NOMO-1 treated with dmso at 0.1 percent for 144 hours (cell line): ENCODE measurements at regions not wholly inside any gene's neighbourhood (a gene's known extent, or its start where the extent isn't known, plus 50 kb on each side); places are given as distances from the start of the nearest gene placed in this dataset.
"Not testable (repeated sequence)": the region's sequence is repeated elsewhere in the genome, so short reads cannot be mapped to it uniquely, and the experiment has no call there.

ENCODE experiments used
- DNase-seq: peaks from one replicate; lab custom pipeline; 2025; ENCODE audit not compliant: unreplicated experiment; lab: John Stamatoyannopoulos, UW

- no peak for DNase-seq
Measured at GRCh38 chr6:50993941-50994720, 175.5 kb downstream of the TFAP2B start.

DNA sequence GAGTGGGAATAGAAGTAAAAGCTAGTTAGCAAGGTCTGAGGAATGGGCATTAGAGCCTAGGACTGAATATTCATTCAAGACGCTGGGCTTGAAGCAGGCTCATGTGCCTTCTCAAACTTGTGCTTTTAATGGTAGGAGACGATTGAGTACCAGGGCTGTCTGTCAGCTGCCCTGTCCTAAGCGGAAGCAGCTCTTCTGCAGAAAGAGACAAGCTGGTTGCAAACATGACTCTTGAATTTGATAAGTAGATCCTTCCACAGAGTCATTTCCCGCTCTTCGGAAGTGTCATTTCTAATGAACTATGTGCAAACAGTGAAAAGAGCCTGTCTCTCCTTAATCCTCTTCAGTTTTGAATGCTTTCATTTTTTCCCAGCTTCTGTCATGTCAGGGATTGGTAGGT lies 176.4 kb downstream of the TFAP2B start:
- no peak for DNase-seq

- DNase-seq, result no peak
Measured at GRCh38 chr6:50998905-50999304, 180.2 kb downstream of the TFAP2B start.

GRCh38 chr6:51001399-51001798 lies 182.7 kb downstream of the TFAP2B start:
- DNase-seq, result no peak

GRCh38 chr6:51004380-51004779 lies 185.7 kb downstream of the TFAP2B start:
- no peak for DNase-seq

DNA sequence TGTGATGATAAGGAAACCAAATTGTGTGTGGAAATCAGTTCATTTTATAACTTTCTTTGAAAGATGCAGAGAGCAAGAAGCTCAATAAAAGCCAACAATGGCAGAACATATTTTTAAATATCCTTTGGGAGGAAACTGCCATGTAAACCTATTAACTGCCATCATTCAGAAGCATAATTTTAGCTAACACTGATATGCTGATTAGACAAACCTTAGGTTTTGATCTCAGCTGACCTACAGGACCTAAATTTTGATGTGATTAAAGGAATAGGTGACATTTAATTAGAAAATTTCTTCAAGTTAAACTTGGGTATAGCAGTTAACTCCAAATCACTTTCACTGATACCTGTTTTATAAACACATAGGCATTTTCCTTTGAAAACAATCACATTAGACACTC lies 187.1 kb downstream of the TFAP2B start:
- no peak for DNase-seq

DNA sequence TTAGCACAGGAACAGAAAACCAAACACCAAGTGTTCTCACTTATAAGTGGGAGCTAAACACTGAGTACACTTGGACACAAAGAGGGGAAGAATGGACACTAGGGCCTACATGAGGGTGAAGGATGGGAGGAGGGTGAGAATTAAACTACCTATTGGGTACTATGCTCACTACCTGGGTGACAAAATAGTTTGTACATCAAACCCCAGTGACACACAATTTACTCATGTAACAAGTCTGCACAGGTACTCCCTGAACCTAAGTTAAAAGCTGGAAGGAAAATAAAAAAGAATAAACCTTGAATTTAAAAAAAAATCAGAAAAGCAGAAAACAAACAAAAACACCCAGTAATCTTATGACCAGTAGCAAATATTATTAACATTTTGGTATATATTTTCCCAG lies 188.6 kb downstream of the TFAP2B start:
- DNase-seq, result no peak

- DNase-seq, result not testable (repeated sequence)
Measured at GRCh38 chr6:51008693-51009092, 190.0 kb downstream of the TFAP2B start.

- no peak for DNase-seq
Measured at GRCh38 chr6:51013376-51013775, 194.7 kb downstream of the TFAP2B start.

DNA sequence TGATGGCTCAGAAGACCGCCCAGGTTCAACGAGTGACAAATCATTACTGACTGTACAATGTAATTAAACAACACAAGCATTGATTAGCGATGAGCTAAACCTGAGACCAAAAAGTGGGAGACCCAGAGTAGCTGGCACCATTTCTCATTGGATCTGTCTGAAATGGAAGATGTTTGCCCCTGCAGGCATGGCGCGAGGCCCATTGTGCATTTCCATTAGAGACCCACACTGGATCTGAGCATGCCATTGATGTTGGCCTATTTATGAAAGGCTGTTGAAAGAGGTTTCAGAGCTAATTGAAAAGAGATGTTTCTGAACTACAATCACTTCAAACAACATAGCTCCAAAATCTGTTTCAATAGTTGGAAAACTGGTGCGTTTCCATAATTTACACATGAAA lies 196.7 kb downstream of the TFAP2B start:
- no peak for DNase-seq

DNA sequence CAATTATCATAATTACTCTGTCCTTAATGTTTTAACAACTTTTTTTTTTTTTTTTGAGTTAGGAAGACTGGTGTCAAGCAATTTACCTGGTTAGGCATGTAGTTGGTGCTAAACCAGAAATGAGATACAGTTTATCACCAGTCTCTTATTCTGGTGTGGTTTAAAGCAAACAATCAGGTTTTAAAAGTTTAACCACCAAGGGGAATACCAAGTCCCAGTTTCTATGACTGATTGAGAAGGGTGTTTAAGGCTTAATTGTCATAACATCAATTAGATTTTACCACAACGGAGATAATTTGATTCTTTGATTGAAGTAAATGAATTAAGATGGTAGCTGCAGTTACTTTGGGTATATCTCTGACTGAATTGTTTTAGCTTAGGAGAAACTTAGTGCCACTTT lies 197.8 kb downstream of the TFAP2B start:
- no peak for DNase-seq

- no peak for DNase-seq
Measured at GRCh38 chr6:51019806-51020205, 201.1 kb downstream of the TFAP2B start.

- no peak for DNase-seq
Measured at GRCh38 chr6:51021171-51021570, 202.5 kb downstream of the TFAP2B start.

GRCh38 chr6:51024126-51024525 lies 205.5 kb downstream of the TFAP2B start:
- DNase-seq, result no peak

DNA sequence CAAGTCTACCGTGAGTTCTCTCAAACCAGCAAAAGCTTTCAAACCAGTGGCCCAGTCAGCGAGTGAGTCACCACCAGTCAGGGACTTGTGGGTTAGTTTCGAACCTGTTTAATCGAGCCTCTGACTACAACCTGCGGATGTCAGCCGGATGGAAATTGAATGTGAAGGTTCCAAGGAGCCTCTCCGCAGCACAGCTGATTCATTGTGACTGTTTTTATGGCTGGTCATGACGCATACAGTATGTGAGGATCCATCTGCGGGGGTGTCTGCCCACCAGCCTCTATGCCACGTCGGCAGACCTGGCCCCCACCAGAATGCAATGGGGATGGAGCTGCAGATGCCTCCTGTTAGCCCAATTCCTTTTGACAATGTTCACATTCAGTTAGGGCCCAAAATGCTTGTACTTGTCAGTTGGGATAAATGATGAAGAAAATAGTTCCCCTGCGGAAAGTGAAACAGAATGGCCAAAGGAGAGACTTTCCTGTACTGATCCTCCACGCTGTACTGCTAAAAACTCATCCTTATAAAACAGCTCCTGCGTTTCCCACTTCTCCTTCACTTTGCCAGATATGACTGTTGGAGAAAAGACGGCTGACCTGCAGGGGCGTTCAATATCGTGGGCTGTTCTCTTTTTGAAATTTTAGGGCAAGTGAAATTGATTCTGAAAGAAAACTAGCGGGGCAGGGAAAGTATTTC lies 206.6 kb downstream of the TFAP2B start:
- no peak for DNase-seq

DNA sequence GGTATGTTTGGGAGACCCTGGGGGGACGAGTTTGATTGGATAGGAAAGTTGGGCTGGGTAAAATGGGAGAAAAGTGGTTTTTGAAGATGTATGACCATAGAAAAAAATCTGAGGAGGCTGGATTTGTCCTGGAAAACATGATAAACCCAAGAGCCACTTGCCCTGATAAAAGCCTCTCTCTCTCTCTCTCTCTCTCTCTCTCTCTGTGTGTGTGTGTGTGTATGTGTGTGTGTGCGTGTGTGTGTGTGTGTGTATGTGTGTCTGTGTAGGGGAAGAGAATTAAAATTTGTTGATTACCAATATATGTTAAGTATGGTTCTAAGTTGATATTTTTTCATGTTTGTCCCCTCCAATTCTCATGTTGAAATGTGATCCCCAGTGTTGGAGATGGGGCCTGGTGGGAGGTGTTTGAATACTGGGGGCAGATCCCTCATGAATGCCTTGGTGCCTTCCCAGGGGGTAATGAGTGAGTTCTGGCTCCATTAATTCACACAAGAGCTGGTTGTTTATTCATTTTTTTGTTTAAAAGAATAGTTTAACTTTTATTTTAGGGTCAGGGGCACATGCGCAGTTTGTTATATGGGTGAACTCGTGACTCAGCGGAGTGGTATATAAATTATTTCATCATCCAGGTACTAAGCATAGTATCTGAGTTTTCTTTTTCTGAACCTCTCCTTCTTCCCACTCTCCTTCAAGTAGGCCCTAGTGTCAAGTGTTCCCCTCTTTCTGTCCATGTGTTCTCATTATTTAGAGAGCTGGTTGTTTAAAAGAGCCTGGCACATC lies 208.8 kb downstream of the TFAP2B start:
- no peak for DNase-seq

- no peak for DNase-seq
Measured at GRCh38 chr6:51028276-51028675, 209.6 kb downstream of the TFAP2B start.

DNA sequence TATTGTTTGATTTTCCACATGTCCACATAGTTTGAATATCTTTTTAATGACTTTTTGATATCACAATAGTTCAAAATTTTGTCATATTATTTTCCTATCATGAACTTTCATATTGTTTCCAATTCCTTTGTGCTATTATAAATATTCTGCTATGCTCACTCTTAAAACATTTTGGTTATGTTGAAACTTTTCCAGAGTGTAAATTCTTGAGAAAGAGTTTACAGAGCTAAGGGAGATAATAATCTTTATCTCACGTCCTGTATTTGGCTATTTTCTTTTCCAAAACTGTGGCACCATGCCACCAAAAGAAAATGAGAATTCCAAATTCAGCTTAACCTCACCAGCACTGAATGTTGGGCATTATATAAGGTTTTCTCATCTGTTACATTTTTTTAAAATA lies 210.9 kb downstream of the TFAP2B start:
- DNase-seq, result no peak

GRCh38 chr6:51045548-51045947 lies 226.9 kb downstream of the TFAP2B start:
- DNase-seq, result no peak

DNA sequence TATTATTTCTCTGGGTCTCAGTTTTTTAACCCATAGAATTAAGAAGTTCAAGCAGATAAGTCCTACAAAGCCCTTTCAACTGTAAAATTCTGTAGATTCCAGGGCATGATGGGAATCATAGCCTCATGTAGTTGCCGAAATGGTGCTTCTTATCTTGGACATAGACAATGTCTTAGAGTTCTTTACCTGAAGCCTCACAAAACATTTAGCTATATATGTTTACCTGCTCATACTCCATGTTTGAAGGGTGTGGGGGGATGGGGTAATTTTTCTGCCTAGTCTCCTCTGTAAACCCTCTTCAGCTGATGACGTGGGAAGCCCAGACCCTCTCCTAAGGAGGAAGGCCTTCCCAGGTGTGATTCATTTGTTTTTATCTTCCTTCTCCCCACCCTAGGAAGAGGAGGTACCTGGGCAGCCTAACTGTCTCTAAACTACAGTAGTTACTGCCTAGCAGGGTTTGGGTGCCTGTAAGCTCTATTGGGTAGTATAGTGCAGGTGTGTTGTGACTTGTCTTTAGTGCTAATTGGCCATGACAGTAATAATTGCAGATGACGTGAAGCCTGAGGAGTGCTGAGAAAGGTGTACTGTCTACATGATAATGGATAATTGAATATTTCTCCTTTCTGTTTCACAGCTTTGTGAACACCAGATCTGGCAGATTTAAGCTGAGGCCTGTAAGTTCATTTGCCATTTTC lies 230.8 kb downstream of the TFAP2B start:
- no peak for DNase-seq
